Peyer's patch (tissue), 4 donors: ENCODE measurements at regions not wholly inside any gene's neighbourhood (a gene's known extent, or its start where the extent isn't known, plus 50 kb on each side); places are given as distances from the start of the nearest gene placed in this dataset.

Experiments used
- POLR2A ChIP-seq, 2 donors: fragments of 450-650 bp; IDR thresholded peaks; one replicate each; pipeline ENCODE4 v1.5.1; 2017; ENCODE audit warnings: antibody characterized with exemption in 2 of 2, mild to moderate bottlenecking in 2 of 2, moderate library complexity in 2 of 2
- TF ChIP-seq, protein P1 (sequence below), 6 experiments: fragments of 450-650 bp in 4 of 6; fragments of 200-600 bp in 2 of 6; sonication (generic) in 1 of 6; IDR thresholded peaks; one replicate each; pipeline ENCODE4 v1.5.1; 2017 to 2019; ENCODE audit warnings: antibody characterized with exemption in 6 of 6, mild to moderate bottlenecking in 3 of 6, moderate library complexity in 1 of 6

DNA sequence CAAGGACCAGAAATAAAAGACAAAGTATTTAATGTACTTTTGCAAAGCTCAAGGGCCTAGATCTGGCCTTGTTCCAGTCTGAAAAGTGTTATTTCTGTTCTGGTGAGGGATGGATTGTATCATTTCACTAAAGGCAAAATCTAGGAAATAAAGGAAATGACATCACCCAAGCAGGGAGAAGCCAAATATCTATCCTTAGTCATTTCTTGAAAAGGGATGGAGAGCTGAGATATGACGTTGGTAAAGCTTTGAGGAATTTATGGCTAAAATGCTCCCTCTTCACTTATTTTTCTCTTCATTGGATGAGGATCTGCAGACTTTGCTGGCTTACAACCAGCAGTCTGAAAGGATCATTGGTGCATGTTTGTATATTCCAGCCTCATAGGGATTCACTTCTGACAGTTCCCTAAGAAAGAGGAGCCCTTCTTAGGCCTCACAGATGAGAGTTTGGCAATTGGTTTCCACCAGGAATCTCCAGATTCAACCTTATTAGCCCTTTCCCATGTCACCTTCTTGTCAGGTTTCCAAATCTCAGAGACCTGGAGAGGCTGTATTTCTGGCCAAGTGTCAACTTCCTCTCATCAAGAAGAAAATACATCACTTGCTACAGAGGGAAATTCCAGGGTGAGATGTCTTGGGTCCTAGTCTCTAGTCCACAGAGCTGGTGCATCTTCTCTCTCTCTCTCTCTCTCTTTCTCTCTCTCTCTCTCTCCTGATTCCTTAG is 93.7 kb upstream of the BOC start:
- no peak for TF ChIP-seq POLR2A (IDR thresholded peaks at IDR 0.05)
- TF ChIP-seq, protein P1, sequence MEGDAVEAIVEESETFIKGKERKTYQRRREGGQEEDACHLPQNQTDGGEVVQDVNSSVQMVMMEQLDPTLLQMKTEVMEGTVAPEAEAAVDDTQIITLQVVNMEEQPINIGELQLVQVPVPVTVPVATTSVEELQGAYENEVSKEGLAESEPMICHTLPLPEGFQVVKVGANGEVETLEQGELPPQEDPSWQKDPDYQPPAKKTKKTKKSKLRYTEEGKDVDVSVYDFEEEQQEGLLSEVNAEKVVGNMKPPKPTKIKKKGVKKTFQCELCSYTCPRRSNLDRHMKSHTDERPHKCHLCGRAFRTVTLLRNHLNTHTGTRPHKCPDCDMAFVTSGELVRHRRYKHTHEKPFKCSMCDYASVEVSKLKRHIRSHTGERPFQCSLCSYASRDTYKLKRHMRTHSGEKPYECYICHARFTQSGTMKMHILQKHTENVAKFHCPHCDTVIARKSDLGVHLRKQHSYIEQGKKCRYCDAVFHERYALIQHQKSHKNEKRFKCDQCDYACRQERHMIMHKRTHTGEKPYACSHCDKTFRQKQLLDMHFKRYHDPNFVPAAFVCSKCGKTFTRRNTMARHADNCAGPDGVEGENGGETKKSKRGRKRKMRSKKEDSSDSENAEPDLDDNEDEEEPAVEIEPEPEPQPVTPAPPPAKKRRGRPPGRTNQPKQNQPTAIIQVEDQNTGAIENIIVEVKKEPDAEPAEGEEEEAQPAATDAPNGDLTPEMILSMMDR (IDR thresholded peaks at IDR 0.05), result no peak
